ENCODE measurements at regions not wholly inside any gene's neighbourhood (a gene's known extent, or its start where the extent isn't known, plus 50 kb on each side); places are given as distances from the start of the nearest gene placed in this dataset.

DNA sequence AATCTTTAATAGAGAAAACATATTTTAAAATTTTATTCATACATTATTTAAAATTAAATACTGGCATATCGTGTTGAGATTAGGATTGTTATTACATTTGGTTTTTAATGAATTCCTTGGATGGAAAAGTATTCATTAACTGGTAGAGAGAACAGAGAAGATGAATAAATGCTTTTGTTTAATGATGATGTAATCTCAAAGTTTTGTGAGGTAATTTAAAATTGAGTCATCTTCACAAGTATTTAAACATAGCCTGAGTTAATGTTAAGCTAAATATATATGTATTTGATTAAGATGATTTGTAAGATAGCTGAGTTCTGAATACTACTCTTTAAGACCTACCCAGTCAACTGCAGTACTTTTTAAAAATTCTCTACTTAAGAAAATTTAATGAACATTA, 713.4 kb upstream of the VRK2 start:
- Histone ChIP-seq H3K4me1 (ENCODE audit: control insufficient read depth, insufficient read depth, low read length) (peaks cover 5% of the 10 kb centered on the region), H3K4me3 (ENCODE audit: low read length) (no peak overlapping the region), H3K27me3 (ENCODE audit: control insufficient read depth, insufficient read depth, low read length) (no peaks in the 10 kb centered on the region), H3K9me3 (replicated peaks; ENCODE audit: low read length) (no peaks in the 10 kb centered on the region), H3K9ac (ENCODE audit: low read depth, low read length) (no peak overlapping the region), H3K36me3 (ENCODE audit: insufficient read depth, low read length) (no peaks in the 10 kb centered on the region), H3K4me2 (ENCODE audit: low read length) (no peak overlapping the region)

DNA sequence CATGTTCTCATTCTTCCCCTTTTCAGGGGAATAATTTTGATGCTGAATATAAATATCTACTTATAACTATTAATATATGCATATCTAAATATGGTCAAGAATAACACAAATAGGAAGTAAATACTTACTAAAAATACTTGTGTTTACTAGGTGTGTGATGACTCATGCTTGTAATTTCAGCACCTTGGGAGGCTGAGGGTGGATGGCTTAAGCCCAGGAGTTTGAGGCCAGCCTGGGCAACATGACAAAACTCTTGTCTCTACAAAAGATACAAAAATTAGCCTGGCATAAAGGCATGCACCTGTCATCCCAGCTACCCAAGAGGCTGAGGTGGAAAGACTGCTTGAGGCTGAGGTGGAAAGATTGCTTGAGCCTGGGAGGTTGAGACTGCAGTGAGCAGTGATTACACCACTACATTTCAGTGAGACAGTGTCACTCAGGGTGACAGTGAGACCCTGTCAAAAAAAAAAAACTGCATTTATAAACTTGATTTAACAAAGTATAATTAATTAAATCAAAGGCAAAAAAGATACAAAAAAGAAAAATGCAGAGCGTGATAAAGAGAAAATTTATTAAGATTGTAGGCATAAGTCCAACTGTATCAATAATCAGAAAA, 703.1 kb upstream of the VRK2 start:
- Histone ChIP-seq H3K4me1 (ENCODE audit: control insufficient read depth, insufficient read depth, low read length) (no peaks in the 10 kb centered on the region), H3K27me3 (ENCODE audit: control insufficient read depth, insufficient read depth, low read length) (no peaks in the 10 kb centered on the region), H3K4me3 (ENCODE audit: low read length) (no peak overlapping the region), H3K36me3 (ENCODE audit: insufficient read depth, low read length) (no peaks in the 10 kb centered on the region), H3K9me3 (replicated peaks; ENCODE audit: low read length) (no peaks in the 10 kb centered on the region), H3K9ac (ENCODE audit: low read depth, low read length) (no peak overlapping the region), H3K4me2 (ENCODE audit: low read length) (no peak overlapping the region)

DNA sequence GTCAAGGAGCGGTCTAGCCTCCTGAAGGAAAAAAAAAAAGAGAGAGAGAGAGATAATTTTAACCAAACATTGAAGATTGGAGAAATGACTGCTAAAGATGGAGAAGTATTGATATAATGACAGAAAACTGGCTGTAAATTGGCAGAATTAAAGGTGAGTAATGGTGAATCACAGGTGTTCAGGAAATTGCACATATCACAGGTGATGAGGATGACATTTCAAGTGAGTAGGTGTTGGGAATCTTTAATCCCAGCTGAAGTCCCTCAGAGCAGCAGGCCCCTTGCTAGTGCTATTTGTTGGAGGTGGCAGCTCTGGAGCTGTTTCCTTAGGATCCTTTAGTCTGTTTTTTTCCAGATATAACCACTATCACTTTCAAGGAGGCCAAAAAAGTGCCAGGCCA, 678.4 kb upstream of the VRK2 start:
- Histone ChIP-seq H3K9me3 (replicated peaks; ENCODE audit: low read length) (no peaks in the 10 kb centered on the region), H3K9ac (ENCODE audit: low read depth, low read length) (no peak overlapping the region), H3K4me2 (ENCODE audit: low read length) (no peak overlapping the region), H3K27me3 (ENCODE audit: control insufficient read depth, insufficient read depth, low read length) (no peaks in the 10 kb centered on the region), H3K36me3 (ENCODE audit: insufficient read depth, low read length) (no peaks in the 10 kb centered on the region), H3K4me1 (ENCODE audit: control insufficient read depth, insufficient read depth, low read length) (peaks cover 17% of the 10 kb centered on the region), H3K4me3 (ENCODE audit: low read length) (no peak overlapping the region)

DNA sequence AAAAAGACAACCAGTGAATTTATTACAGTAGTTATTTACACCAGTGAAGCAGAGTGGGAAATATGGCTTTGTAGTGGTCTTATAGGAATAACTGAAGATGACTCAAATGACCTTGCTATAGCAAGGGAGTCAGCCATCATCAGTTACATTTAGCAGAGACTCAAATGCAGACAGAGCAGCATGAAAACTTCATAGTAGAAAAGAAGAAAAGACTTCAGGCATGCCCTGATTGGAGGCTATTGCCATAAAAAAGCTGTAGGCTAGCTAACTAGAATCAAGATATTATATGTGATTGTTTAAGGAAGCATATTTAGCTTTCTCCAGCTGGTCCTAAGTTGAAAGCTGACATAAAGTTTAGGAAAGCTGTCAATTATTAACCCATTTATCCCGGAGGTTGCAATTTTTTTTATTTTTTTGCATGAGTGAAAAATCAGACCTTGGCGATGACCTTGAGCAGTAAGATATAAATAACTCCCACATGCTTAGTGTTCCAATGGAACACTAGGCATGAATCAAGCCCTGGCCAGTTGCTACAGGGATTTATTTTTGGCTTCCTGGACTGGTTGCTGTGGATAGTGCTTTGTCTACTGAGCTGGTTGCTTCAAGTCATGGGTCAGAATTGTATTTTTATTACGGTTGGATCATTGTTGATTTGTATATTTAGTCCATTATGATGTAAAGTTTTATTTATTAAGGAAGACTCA, 675.6 kb upstream of the VRK2 start:
- H3K9me3 ChIP-seq (replicated peaks; ENCODE audit: low read length) = no peaks in the 10 kb centered on the region
- H3K4me3 ChIP-seq (ENCODE audit: low read length) = no peak overlapping the region
- peaks cover 31% of the 10 kb centered on the region for H3K4me1 ChIP-seq (ENCODE audit: control insufficient read depth, insufficient read depth, low read length)
- no peak overlapping the region for H3K9ac ChIP-seq (ENCODE audit: low read depth, low read length)
- no peak overlapping the region for H3K4me2 ChIP-seq (ENCODE audit: low read length)
- no peaks in the 10 kb centered on the region for H3K36me3 ChIP-seq (ENCODE audit: insufficient read depth, low read length)
- no peaks in the 10 kb centered on the region for H3K27me3 ChIP-seq (ENCODE audit: control insufficient read depth, insufficient read depth, low read length)

DNA sequence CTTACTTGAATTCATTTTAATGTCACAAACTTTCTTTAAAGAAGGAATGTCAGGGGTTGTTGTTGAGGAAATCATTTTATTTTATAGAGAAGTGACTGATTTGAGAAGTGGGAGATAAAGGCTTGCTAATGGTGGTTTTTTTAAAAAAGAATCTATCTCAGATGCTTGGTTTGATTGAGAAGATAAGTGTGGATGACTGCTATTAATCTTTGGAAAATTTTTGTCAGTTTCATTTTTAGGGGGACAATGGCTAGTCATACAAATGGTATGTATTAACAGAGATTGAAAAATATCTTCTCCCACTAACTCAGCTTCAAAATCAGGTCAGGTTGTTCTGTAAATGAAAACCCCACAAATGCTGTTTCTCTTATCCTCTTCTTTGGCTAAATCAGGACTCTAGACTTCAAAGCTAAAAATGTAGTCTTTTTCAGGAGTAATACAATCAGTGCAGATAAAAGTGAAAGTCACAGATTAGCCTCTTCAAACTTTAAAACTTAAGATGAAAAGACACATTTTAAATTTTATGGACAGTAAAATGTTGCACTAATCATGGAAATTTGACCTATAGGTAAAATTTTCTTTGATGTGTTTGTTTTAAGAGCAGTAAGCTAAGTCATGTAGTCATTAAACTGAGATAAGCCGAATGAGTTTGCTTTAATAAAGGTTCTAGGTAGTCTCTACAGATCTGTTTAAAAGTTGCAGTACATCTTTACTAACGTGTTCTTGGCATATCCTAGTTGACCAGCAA, 674.2 kb upstream of the VRK2 start:
- peak overlapping the region; percentile 12 for H3K9ac ChIP-seq (ENCODE audit: low read depth, low read length)
- H3K9me3 ChIP-seq (replicated peaks; ENCODE audit: low read length) = no peaks in the 10 kb centered on the region
- no peak overlapping the region for H3K4me3 ChIP-seq (ENCODE audit: low read length)
- H3K4me2 ChIP-seq (ENCODE audit: low read length) = peak overlapping the region; percentile 23
- H3K27me3 ChIP-seq (ENCODE audit: control insufficient read depth, insufficient read depth, low read length) = no peaks in the 10 kb centered on the region
- no peaks in the 10 kb centered on the region for H3K36me3 ChIP-seq (ENCODE audit: insufficient read depth, low read length)
- peaks cover 31% of the 10 kb centered on the region for H3K4me1 ChIP-seq (ENCODE audit: control insufficient read depth, insufficient read depth, low read length)

DNA sequence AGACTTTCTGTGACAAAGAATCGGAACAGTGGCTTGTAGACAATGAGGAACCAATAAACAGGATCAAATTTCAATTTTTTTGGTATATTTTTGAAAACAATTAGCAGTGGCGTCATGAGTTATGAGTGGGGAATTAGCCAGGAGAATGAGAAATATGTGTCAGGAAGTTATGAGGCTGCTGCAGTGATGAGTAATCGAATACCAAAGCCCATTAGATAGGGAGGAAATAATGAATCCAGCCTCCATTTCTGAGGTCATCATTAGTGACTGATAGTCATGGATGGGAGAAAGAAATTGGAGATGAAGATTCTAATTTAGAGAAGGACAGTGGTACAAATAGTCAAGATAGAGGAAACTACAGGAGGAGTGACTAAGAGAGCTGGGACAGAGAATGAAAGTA, 673.1 kb upstream of the VRK2 start:
- no peaks in the 10 kb centered on the region for H3K27me3 ChIP-seq (ENCODE audit: control insufficient read depth, insufficient read depth, low read length)
- peak overlapping the region; percentile 3 for H3K9ac ChIP-seq (ENCODE audit: low read depth, low read length)
- peaks cover 31% of the 10 kb centered on the region for H3K4me1 ChIP-seq (ENCODE audit: control insufficient read depth, insufficient read depth, low read length)
- H3K9me3 ChIP-seq (replicated peaks; ENCODE audit: low read length) = no peaks in the 10 kb centered on the region
- H3K36me3 ChIP-seq (ENCODE audit: insufficient read depth, low read length) = no peaks in the 10 kb centered on the region
- H3K4me2 ChIP-seq (ENCODE audit: low read length) = peak overlapping the region; percentile 28
- H3K4me3 ChIP-seq (ENCODE audit: low read length) = peak overlapping the region; percentile 34

DNA sequence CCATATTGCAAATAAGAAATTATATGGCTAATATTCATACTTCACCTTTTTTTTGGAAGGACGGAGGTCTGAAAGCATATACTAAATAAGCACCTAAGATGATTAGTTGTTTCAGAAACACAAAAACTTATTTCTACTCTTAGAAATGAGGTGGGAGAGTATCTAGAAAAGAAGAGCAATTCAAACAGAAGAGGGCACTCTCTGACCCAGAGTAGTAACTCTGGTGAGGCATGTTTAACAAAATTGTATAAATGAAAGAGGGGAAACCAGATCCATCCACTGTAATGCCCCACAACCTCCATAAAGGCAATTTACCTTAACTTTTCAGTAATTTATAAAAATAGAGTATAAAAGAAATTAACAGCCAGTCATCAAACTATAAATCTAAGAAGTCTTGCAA, 669.6 kb upstream of the VRK2 start:
- H3K4me1 ChIP-seq (ENCODE audit: control insufficient read depth, insufficient read depth, low read length) = peaks cover 26% of the 10 kb centered on the region
- no peak overlapping the region for H3K4me3 ChIP-seq (ENCODE audit: low read length)
- no peaks in the 10 kb centered on the region for H3K9me3 ChIP-seq (replicated peaks; ENCODE audit: low read length)
- H3K36me3 ChIP-seq (ENCODE audit: insufficient read depth, low read length) = no peaks in the 10 kb centered on the region
- H3K4me2 ChIP-seq (ENCODE audit: low read length) = no peak overlapping the region
- H3K27me3 ChIP-seq (ENCODE audit: control insufficient read depth, insufficient read depth, low read length) = no peaks in the 10 kb centered on the region
- H3K9ac ChIP-seq (ENCODE audit: low read depth, low read length) = no peak overlapping the region

DNA sequence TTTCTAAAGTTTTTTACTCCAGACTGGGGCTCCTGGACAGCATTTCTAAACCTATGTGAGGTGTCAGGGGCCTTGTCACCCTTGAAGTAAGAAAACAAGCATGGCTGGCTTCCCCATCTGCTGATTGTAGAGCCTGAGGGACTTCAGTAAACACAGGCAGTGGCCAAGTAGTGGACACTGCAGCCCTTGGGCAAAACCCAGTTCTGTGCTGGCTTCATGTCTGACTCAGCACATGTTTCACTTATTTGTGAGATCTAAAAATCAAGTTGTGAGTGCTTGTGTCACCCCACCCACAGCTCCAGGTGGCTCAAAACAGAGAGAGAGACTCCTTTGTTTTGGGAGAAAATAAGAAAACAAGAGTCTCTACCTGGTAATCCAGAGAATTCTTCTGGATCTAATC, 660.3 kb upstream of the VRK2 start:
- Histone ChIP-seq H3K27me3 (ENCODE audit: control insufficient read depth, insufficient read depth, low read length) (no peaks in the 10 kb centered on the region), H3K4me1 (ENCODE audit: control insufficient read depth, insufficient read depth, low read length) (no peaks in the 10 kb centered on the region), H3K9ac (ENCODE audit: low read depth, low read length) (no peak overlapping the region), H3K9me3 (replicated peaks; ENCODE audit: low read length) (no peaks in the 10 kb centered on the region), H3K4me2 (ENCODE audit: low read length) (no peak overlapping the region), H3K4me3 (ENCODE audit: low read length) (no peak overlapping the region), H3K36me3 (ENCODE audit: insufficient read depth, low read length) (no peaks in the 10 kb centered on the region)

DNA sequence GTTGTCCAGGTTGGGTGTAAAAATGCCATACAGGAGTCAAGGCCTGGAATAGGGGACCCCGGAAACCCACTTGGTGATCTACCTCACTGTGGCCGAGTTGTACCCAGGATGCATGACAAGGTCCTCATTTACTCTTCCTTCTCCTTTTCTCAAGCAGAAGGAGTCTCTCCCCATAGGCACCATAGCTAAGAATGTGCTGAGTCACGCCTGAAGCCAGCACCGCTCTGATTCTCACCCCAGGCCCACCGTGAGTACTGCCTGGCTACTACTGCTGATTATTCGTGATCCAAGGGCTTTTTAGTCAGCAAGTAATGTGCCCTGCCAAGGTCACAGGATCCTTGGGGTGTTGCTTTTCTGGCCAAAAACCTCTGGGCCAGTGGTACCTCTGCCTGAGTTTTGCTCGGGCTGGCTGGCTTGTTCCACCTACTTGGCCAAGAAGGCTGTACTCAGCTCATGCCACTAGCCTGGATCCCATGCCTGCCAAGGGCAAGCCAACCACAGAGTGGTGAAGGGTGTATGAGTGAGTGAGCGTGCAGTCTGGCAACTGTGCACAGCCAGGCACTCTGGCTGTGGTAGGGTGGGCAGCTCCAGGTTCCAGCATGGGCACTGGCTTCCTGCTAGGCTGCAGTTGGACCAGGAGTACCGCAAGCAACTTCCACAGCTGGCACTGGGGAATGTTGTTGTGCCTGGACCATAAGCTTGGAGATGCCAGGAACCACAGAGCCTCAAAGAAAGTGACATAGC, 650.1 kb upstream of the VRK2 start:
- no peaks in the 10 kb centered on the region for H3K9me3 ChIP-seq (replicated peaks; ENCODE audit: low read length)
- no peaks in the 10 kb centered on the region for H3K27me3 ChIP-seq (ENCODE audit: control insufficient read depth, insufficient read depth, low read length)
- H3K4me2 ChIP-seq (ENCODE audit: low read length) = no peak overlapping the region
- no peaks in the 10 kb centered on the region for H3K36me3 ChIP-seq (ENCODE audit: insufficient read depth, low read length)
- H3K4me1 ChIP-seq (ENCODE audit: control insufficient read depth, insufficient read depth, low read length) = no peaks in the 10 kb centered on the region
- no peak overlapping the region for H3K4me3 ChIP-seq (ENCODE audit: low read length)
- H3K9ac ChIP-seq (ENCODE audit: low read depth, low read length) = no peak overlapping the region

DNA sequence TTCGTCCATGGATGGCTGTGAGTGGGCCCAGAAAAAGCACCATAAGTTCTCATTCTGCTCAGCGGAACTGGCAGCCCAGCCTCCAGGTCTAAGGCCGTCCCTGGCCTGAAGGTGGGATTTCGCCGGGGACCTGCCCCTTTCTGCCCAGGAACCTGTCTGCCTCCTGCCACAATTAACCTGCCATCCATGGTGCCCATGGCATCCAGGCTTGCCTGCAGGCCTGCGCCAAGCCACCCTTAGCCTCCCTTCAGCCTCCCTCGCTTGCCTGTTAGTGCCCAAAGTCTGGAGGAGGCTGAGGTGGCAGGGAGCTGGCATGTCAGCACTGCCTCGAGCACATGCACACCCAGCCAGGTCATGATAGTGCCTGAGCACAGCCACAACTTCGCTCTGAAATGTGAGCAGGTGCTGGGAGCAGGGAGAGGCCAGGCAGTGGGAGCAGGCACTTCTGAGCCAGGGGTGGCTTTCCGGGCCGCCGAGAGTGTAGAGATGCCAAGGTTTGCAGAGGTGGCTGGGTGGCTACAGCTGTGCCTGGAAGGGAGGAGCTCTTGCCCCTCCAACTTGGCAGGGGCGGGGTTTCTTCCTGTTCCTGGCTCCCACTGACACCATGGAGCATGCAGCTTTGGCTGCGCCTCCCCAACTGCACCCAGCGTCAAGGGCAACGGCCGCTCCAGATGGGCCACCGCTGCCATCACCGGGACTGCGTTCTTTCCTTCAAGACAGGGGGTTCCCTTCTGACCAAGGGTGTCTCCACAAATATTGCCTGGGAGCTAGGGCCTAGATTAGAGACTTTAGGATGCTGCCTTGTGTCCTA, 648.9 kb upstream of the VRK2 start:
- Histone ChIP-seq H3K4me2 (ENCODE audit: low read length) (no peak overlapping the region), H3K4me1 (ENCODE audit: control insufficient read depth, insufficient read depth, low read length) (no peaks in the 10 kb centered on the region), H3K36me3 (ENCODE audit: insufficient read depth, low read length) (no peaks in the 10 kb centered on the region), H3K9me3 (replicated peaks; ENCODE audit: low read length) (no peaks in the 10 kb centered on the region), H3K4me3 (ENCODE audit: low read length) (no peak overlapping the region), H3K9ac (ENCODE audit: low read depth, low read length) (no peak overlapping the region), H3K27me3 (ENCODE audit: control insufficient read depth, insufficient read depth, low read length) (no peaks in the 10 kb centered on the region)

DNA sequence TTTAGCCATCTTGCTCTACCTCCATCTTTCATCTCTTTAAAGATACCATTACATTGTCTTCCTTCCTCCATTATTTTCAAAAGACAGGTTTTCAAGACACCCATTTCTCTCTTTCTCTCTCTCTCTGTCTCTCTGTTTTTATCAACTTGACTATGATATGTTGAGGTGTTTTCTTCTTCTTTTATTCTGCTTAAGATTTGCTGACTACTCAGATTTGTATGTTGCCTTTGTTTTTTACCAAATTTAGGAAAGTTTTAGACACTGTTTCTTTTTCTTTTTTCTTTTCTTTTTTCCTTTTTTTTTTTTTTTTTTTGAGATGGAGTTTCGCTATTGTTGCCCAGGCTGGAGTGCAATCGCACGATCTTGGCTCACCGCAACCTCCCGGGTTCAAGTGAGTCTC, 647.5 kb upstream of the VRK2 start:
- Histone ChIP-seq H3K4me3 (ENCODE audit: low read length) (no peak overlapping the region), H3K9ac (ENCODE audit: low read depth, low read length) (no peak overlapping the region), H3K9me3 (replicated peaks; ENCODE audit: low read length) (no peaks in the 10 kb centered on the region), H3K36me3 (ENCODE audit: insufficient read depth, low read length) (no peaks in the 10 kb centered on the region), H3K4me2 (ENCODE audit: low read length) (no peak overlapping the region), H3K4me1 (ENCODE audit: control insufficient read depth, insufficient read depth, low read length) (no peaks in the 10 kb centered on the region), H3K27me3 (ENCODE audit: control insufficient read depth, insufficient read depth, low read length) (no peaks in the 10 kb centered on the region)
